PC-9 (cell line): ENCODE measurements at regions not wholly inside any gene's neighbourhood (a gene's known extent, or its start where the extent isn't known, plus 50 kb on each side); places are given as distances from the start of the nearest gene placed in this dataset.

Experiments
- BruUV-seq: library from RNA; stranded (reverse); fragments of 400-500 nt; replicated peaks from 2 replicates; lab custom pipeline; 2021; lab: Mats Ljungman, UMichigan
- CTCF ChIA-PET: fragments of 300-600 bp; sonication (Branson Sonifier 250); formaldehyde crosslinking; loops from one replicate; lab custom pipeline; 2022; ENCODE audit warnings: antibody characterized with exemption; lab: Charles Lee
- POLR2A ChIA-PET: fragments of 300-600 bp; sonication (Branson Sonifier 250); formaldehyde crosslinking; loops from one replicate; lab custom pipeline; 2022; ENCODE audit warnings: antibody characterized with exemption; ENCODE audit not compliant: unreplicated experiment; lab: Charles Lee
- DNase-seq, 2 experiments: peaks; one replicate each; pipeline versions ENCODE4 v3.0.0 to v3.0.0-alpha.2; 2015 to 2022; ENCODE audit warnings: mixed read lengths in 1 of 2
- H2AFZ ChIP-seq: fragments of 200-600 bp; sonication (generic); 2 replicates; pipeline ENCODE4 v1.8.1; 2017; ENCODE audit warnings: antibody characterized with exemption
- H3F3A ChIP-seq: fragments of 200-600 bp; sonication (generic); 2 replicates; pipeline ENCODE4 v1.8.1; 2017; ENCODE audit warnings: antibody characterized with exemption, mild to moderate bottlenecking, low read depth; ENCODE audit not compliant: insufficient read depth
- H3K27ac ChIP-seq: fragments of 200-600 bp; sonication (generic); 2 replicates; pipeline ENCODE4 v1.6.1; 2016; ENCODE audit warnings: mixed run types
- H3K27me3 ChIP-seq: fragments of 200-600 bp; sonication (generic); 2 replicates; pipeline ENCODE4 v1.6.1; 2016; ENCODE audit warnings: low read depth, mixed run types; ENCODE audit not compliant: insufficient read depth
- H3K36me3 ChIP-seq: fragments of 200-600 bp; sonication (generic); 2 replicates; pipeline ENCODE4 v1.6.1; 2016; ENCODE audit warnings: low read depth, mixed run types
- H3K4me1 ChIP-seq: fragments of 200-600 bp; sonication (generic); replicated peaks from 2 replicates; pipeline ENCODE4 v1.6.1; 2016; ENCODE audit warnings: mixed run types; ENCODE audit not compliant: insufficient read depth
- H3K4me2 ChIP-seq: fragments of 200-600 bp; sonication (generic); 2 replicates; pipeline ENCODE4 v1.6.1; 2017; ENCODE audit warnings: mixed run types
- H3K4me3 ChIP-seq: fragments of 200-600 bp; sonication (generic); 2 replicates; pipeline ENCODE4 v1.6.1; 2016; ENCODE audit warnings: mixed run types
- H3K79me2 ChIP-seq: fragments of 200-600 bp; sonication (generic); 2 replicates; pipeline ENCODE4 v1.6.1; 2017; ENCODE audit warnings: low read depth, mixed run types
- H3K9me2 ChIP-seq: fragments of 200-600 bp; sonication (generic); 2 replicates; pipeline ENCODE4 v1.8.1; 2017; ENCODE audit warnings: mild to moderate bottlenecking; ENCODE audit not compliant: insufficient read depth
- H3K9me3 ChIP-seq: fragments of 200-600 bp; sonication (generic); 2 replicates; pipeline ENCODE4 v1.8.1; 2016; ENCODE audit warnings: low read depth; ENCODE audit not compliant: insufficient read depth
- H4K20me1 ChIP-seq: fragments of 200-600 bp; sonication (generic); 2 replicates; pipeline ENCODE4 v1.8.1; 2017; ENCODE audit not compliant: insufficient read depth
- CTCF ChIP-seq: fragments of 200-600 bp; sonication (generic); conservative IDR thresholded peaks from 2 replicates; pipeline ENCODE4 v1.6.1; 2017; ENCODE audit warnings: mixed run types, antibody characterized with exemption, mild to moderate bottlenecking, moderate library complexity
- EZH2 ChIP-seq: fragments of 200-600 bp; sonication (generic); IDR thresholded peaks from 2 replicates; pipeline ENCODE4 v1.8.0; 2017; ENCODE audit warnings: antibody characterized with exemption, low read depth
- intact Hi-C: fragments of 100-400 bp; cut with micrococcal nuclease; formaldehyde crosslinking; loops from one replicate; pipeline ENCODE4 v1.10.0; 2022; ENCODE audit not compliant: unreplicated experiment

GRCh38 chr4:175070444-175070843, 152.3 kb downstream of the ADAM29 start:
- H3K4me3 ChIP-seq = no peak overlapping the region
- H3K9me3 ChIP-seq = no peaks in the 10 kb centered on the region
- BruUV-seq = no TSS peak
- TF ChIP-seq CTCF = no peak
- TF ChIP-seq EZH2 = no peak
- no peaks in the 10 kb centered on the region for H3F3A ChIP-seq
- H4K20me1 ChIP-seq = no peaks in the 10 kb centered on the region
- no peaks in the 10 kb centered on the region for H3K36me3 ChIP-seq
- H3K79me2 ChIP-seq = no peaks in the 10 kb centered on the region
- DNase-seq = no peak
- no peaks in the 10 kb centered on the region for H3K9me2 ChIP-seq
- ChIA-PET CTCF (no interaction called here), POLR2A (no interaction called here)
- H3K4me1 ChIP-seq = no peaks in the 10 kb centered on the region; the same call in 1 of the 2 replicates
- intact Hi-C loops = no loop called here
- no peaks in the 10 kb centered on the region for H3K27me3 ChIP-seq
- H3K4me2 ChIP-seq = no peak overlapping the region
- H3K27ac ChIP-seq = no peak overlapping the region
- H2AFZ ChIP-seq = no peak overlapping the region

GRCh38 chr4:175071123-175071522, 153.0 kb downstream of the ADAM29 start:
- DNase-seq = no peak
- Histone ChIP-seq H3K4me2 (no peak overlapping the region), H2AFZ (no peak overlapping the region), H3K4me3 (no peak overlapping the region), H3F3A (no peaks in the 10 kb centered on the region), H3K4me1 (no peaks in the 10 kb centered on the region; the same call in 1 of the 2 replicates), H4K20me1 (no peaks in the 10 kb centered on the region), H3K9me2 (no peaks in the 10 kb centered on the region), H3K27ac (no peak overlapping the region), H3K36me3 (no peaks in the 10 kb centered on the region), H3K27me3 (no peaks in the 10 kb centered on the region), H3K79me2 (no peaks in the 10 kb centered on the region), H3K9me3 (no peaks in the 10 kb centered on the region)
- CTCF ChIA-PET = no interaction called here
- no peak for TF ChIP-seq EZH2
- TF ChIP-seq CTCF = no peak
- no TSS peak for BruUV-seq
- intact Hi-C loops = no loop called here
- POLR2A ChIA-PET = no interaction called here

- CTCF ChIA-PET = no interaction called here
- Histone ChIP-seq H3K9me3 (no peaks in the 10 kb centered on the region), H3K27ac (no peak overlapping the region), H3F3A (no peaks in the 10 kb centered on the region), H2AFZ (no peak overlapping the region), H3K36me3 (no peaks in the 10 kb centered on the region), H4K20me1 (no peaks in the 10 kb centered on the region), H3K4me2 (no peak overlapping the region), H3K9me2 (no peaks in the 10 kb centered on the region), H3K79me2 (no peaks in the 10 kb centered on the region), H3K27me3 (no peaks in the 10 kb centered on the region), H3K4me1 (peaks cover 6% of the 10 kb centered on the region), H3K4me3 (no peak overlapping the region)
- TF ChIP-seq EZH2 = no peak
- no peak for TF ChIP-seq CTCF
- BruUV-seq = no TSS peak
- no peak for DNase-seq
- POLR2A ChIA-PET = interaction anchor here (0.6 kb wide), 1 partner anchor 58 kb away, joined by 4 read pairs; no protein-coding TSS in a partner anchor
- intact Hi-C loops = no loop called here
Measured at GRCh38 chr4:175087145-175087544, 169.0 kb downstream of the ADAM29 start.
